ENCODE measurements at regions not wholly inside any gene's neighbourhood (a gene's known extent, or its start where the extent isn't known, plus 50 kb on each side); places are given as distances from the start of the nearest gene placed in this dataset.

- no peak for TF ChIP-seq ZSCAN5A (tag by site-specific recombination; IDR thresholded peaks at IDR 0.05)
- TF ChIP-seq ZNF221 (tag by site-specific recombination; IDR thresholded peaks at IDR 0.05; ENCODE audit: borderline replicate concordance) = no peak
- no peak for TF ChIP-seq GFI1B (tag by site-specific recombination; IDR thresholded peaks at IDR 0.05)
- no peak for TF ChIP-seq ZSCAN30 (tag by site-specific recombination; IDR thresholded peaks at IDR 0.05)
- TF ChIP-seq HOXD13 (CRISPR knock-in tag; IDR thresholded peaks at IDR 0.05; ENCODE audit: borderline replicate concordance) = no peak
- no peak for TF ChIP-seq ZNF521 (tag by site-specific recombination; IDR thresholded peaks at IDR 0.05)
- no peak for TF ChIP-seq HOXA7 (CRISPR knock-in tag; IDR thresholded peaks at IDR 0.05; ENCODE audit: borderline replicate concordance)
- no peak for TF ChIP-seq ZNF398 (tag by site-specific recombination; IDR thresholded peaks at IDR 0.05)
- TF ChIP-seq ZNF433 (tag by site-specific recombination; IDR thresholded peaks at IDR 0.05; ENCODE audit: low read depth) = no peak
- TF ChIP-seq ZFP41 (tag by site-specific recombination; IDR thresholded peaks at IDR 0.05; ENCODE audit: borderline replicate concordance) = no peak
- TF ChIP-seq PRDM10 (tag by site-specific recombination; IDR thresholded peaks at IDR 0.05) = no peak
- no peaks in the 10 kb centered on the region for H3K4me1 ChIP-seq (ENCODE audit: control insufficient read depth, insufficient read depth, low read length)
- H3K4me3 ChIP-seq (ENCODE audit: low read depth, low read length) = no peak overlapping the region
- CTCF ChIA-PET = no interaction called here
- no peaks in the 10 kb centered on the region for H3K9me3 ChIP-seq (ENCODE audit: control insufficient read depth, insufficient read depth, low read depth, low read length)
- no peak overlapping the region for H3K27ac ChIP-seq (ENCODE audit: extremely low read depth, low read depth, low read length)
- H3K36me3 ChIP-seq (ENCODE audit: control insufficient read depth in 2 of 2, insufficient read depth in 1 of 2, low read length in 2 of 2) = no peaks in the 10 kb centered on the region
- POLR2A ChIA-PET = no interaction called here
Observed at GRCh38 chr10:108957681-108958080, 965.6 kb downstream of the XPNPEP1 start.

- ChIA-PET POLR2A (no interaction called here), CTCF (no interaction called here)
- Histone ChIP-seq H3K9me3 (ENCODE audit: control insufficient read depth, insufficient read depth, low read depth, low read length) (no peaks in the 10 kb centered on the region), H3K36me3 (ENCODE audit: control insufficient read depth in 2 of 2, insufficient read depth in 1 of 2, low read length in 2 of 2) (no peaks in the 10 kb centered on the region), H3K27ac (ENCODE audit: extremely low read depth, low read depth, low read length) (no peak overlapping the region), H3K4me3 (ENCODE audit: low read depth, low read length) (no peak overlapping the region), H3K4me1 (ENCODE audit: control insufficient read depth, insufficient read depth, low read length) (no peaks in the 10 kb centered on the region)
- TF ChIP-seq ZSCAN4 (tag by site-specific recombination; IDR thresholded peaks at IDR 0.05) = no peak
- no peak for TF ChIP-seq ZNF48 (tag by site-specific recombination; IDR thresholded peaks at IDR 0.05)
- TF ChIP-seq FEZF1 (tag by site-specific recombination; IDR thresholded peaks at IDR 0.05) = no peak
- TF ChIP-seq ZSCAN23 (tag by site-specific recombination; IDR thresholded peaks at IDR 0.05) = no peak
- no peak for TF ChIP-seq ZNF785 (tag by site-specific recombination; IDR thresholded peaks at IDR 0.05)
- no peak for TF ChIP-seq ZNF239 (tag by site-specific recombination; IDR thresholded peaks at IDR 0.05)
- TF ChIP-seq ZNF510 (tag by site-specific recombination; IDR thresholded peaks at IDR 0.05; ENCODE audit: insufficient replicate concordance) = no peak
- TF ChIP-seq ZSCAN5A (tag by site-specific recombination; IDR thresholded peaks at IDR 0.05) = no peak
- TF ChIP-seq ZNF112 (tag by site-specific recombination; IDR thresholded peaks at IDR 0.05) = no peak
- no peak for TF ChIP-seq ZFP3 (tag by site-specific recombination; IDR thresholded peaks at IDR 0.05; ENCODE audit: low read depth)
- no peak for TF ChIP-seq OSR2 (tag by site-specific recombination; IDR thresholded peaks at IDR 0.05)
- TF ChIP-seq PRDM4 (tag by site-specific recombination; IDR thresholded peaks at IDR 0.05) = no peak
Observed at GRCh38 chr10:108956149-108956548, 967.2 kb downstream of the XPNPEP1 start.
